Heart left ventricle (tissue), 16 donors: ENCODE measurements at regions not wholly inside any gene's neighbourhood (a gene's known extent, or its start where the extent isn't known, plus 50 kb on each side); places are given as distances from the start of the nearest gene placed in this dataset.
A peak's percentile ranks its signal among the peaks of the same experiment; 100 is the strongest.

Experiments used
- ATAC-seq, 4 donors: fragments of 200-7000 bp; cut with Tn5 transposase; one replicate each; pipeline ENCODE4 v1.9.1; 2020 to 2022; ENCODE audit warnings: moderate library complexity in 4 of 4, mild to moderate bottlenecking in 3 of 4, moderate number of reproducible peaks in 1 of 4
- DNase-seq, 5 donors: peaks; one replicate each; pipeline ENCODE4 v3.0.0-alpha.2; 2020
- H3K27ac ChIP-seq, 12 donors: fragments of 200-600 bp; sonication (generic) in 4 of 12; one replicate each; pipeline versions ENCODE4 v1.5.0 to v1.8.0; 2016 to 2022; ENCODE audit warnings: mild to moderate bottlenecking in 2 of 12
- H3K27me3 ChIP-seq, 9 donors: fragments of 200-600 bp; sonication (generic) in 2 of 9; one replicate each; pipeline versions ENCODE4 v1.5.1 to v1.8.0; 2016 to 2022; ENCODE audit warnings: mild to moderate bottlenecking in 3 of 9
- H3K36me3 ChIP-seq, 9 donors: fragments of 200-600 bp; sonication (generic) in 2 of 9; one replicate each; pipeline versions ENCODE4 v1.5.0 to v1.8.0; 2018 to 2022; ENCODE audit warnings: mild to moderate bottlenecking in 2 of 9
- H3K4me1 ChIP-seq, 12 donors: fragments of 200-600 bp; sonication (generic) in 4 of 12; one replicate each; pipeline versions ENCODE4 v1.5.0 to v1.8.0; 2016 to 2022; ENCODE audit warnings: mild to moderate bottlenecking in 3 of 12
- H3K4me3 ChIP-seq, 12 donors: fragments of 200-600 bp; sonication (generic) in 4 of 12; one replicate each; pipeline versions ENCODE4 v1.5.0 to v1.8.0; 2017 to 2022; ENCODE audit warnings: mild to moderate bottlenecking in 9 of 12, moderate library complexity in 4 of 12
- H3K9me3 ChIP-seq, 12 donors: fragments of 200-600 bp; sonication (generic) in 4 of 12; one replicate each; pipeline versions ENCODE4 v1.5.0 to v1.8.0; 2016 to 2022; ENCODE audit warnings: mild to moderate bottlenecking in 1 of 12
- CTCF ChIP-seq, 12 donors: fragments of 200-600 bp; sonication (generic) in 4 of 12; IDR thresholded peaks; one replicate each; pipeline versions ENCODE4 v1.5.0 to v1.8.0; 2018 to 2022; ENCODE audit warnings: antibody characterized with exemption in 12 of 12, mild to moderate bottlenecking in 5 of 12
- POLR2A ChIP-seq, 2 donors: fragments of 450-650 bp; IDR thresholded peaks; one replicate each; pipeline ENCODE4 v1.6.1; 2017; ENCODE audit warnings: antibody characterized with exemption in 2 of 2, mild to moderate bottlenecking in 2 of 2, moderate library complexity in 2 of 2
- WGBS, 4 donors: extraction: QIAGEN DNeasy Blood & Tissue Kit in 2 of 4; methylation state at CpG; one replicate each; pipeline versions ENCODE4 v1.1.5 to v1.1.7; 2013 to 2018; 5-methylcytosine and 5-hydroxymethylcytosine counted together
- intact Hi-C, 10 donors: fragments of 100-400 bp; cut with DNase I; formaldehyde crosslinking; loops; one replicate each; pipeline versions ENCODE4 v1.11.1 to v1.14.2; 2022
- donor health status: ischemic (EF 13 %, LVEDD 7.1; RV severe dilation, severe dysfunction).
- donor health status: healthy with polysubstance abuse.
- donor health status: DM: no; HTN: yes; CAD: no.
- donor health status: DM: no; HTN: no; CAD: no.
- donor health status: ischemic (EF 25% LVEDD 6.9; RV normal size, moderate dysfunction).
- donor health status: ischemic (EF 25% LVEDD 5.7; RV mildly dilated, moderate dysfunction).
- donor health status: healthy.
- donor health status: DM: yes; HTN: yes; CAD: no.
- donor health status: ischemic (EF 35%, LVEDD 5.7; RV mildly dilated, moderate dysfunction).
- donor health status: nonischemic (EF 11% LVEDD 7.7; RV severe dilation, severe dysfunction).
- donor health status: DM: yes; HTN: yes; CAD: no.
- donor health status: PGD.
- donor health status: ischemic (EF 29% LVEDD 5.4; RV normal size, mild dysfunction).
- donor health status: nonischemic (EF 23%, LVEDD 6.1; RV moderate dilation, normal function).

- Histone ChIP-seq H3K4me1 (peaks cover 0 to 14% (median 0%) of the 10 kb centered on the region in 12 donors), H3K27ac (peak overlapping the region in 6 of 12 donors; percentile 17 to 67 (median 47)), H3K9me3 (no peaks in the 10 kb centered on the region), H3K27me3 (no peaks in the 10 kb centered on the region), H3K36me3 (no peaks in the 10 kb centered on the region), H3K4me3 (no peak overlapping the region)
- DNase-seq (no peak), ATAC-seq (peak; percentile 60 to 88 (median 68))
- 5 to 22% (median 14%) methylated on average over 5 of the region's 5 CpGs for WGBS, 4 donors
- intact Hi-C loops, result no loop called here
- no peak for TF ChIP-seq POLR2A (IDR thresholded peaks at IDR 0.05)
- TF ChIP-seq CTCF (IDR thresholded peaks at IDR 0.05), result no peak
Measured at GRCh38 chrX:87805829-87806490, 288.4 kb downstream of the KLHL4 start.

GRCh38 chrX:87808576-87809243, 291.1 kb downstream of the KLHL4 start:
- H3K27me3 ChIP-seq, result no peaks in the 10 kb centered on the region
- H3K4me3 ChIP-seq, result no peak overlapping the region
- peaks cover 0 to 14% (median 0%) of the 10 kb centered on the region in 12 donors for H3K4me1 ChIP-seq
- H3K27ac ChIP-seq, result no peak overlapping the region
- no peaks in the 10 kb centered on the region for H3K9me3 ChIP-seq
- no peaks in the 10 kb centered on the region for H3K36me3 ChIP-seq
- intact Hi-C loops, result no loop called here
- no peak for DNase-seq
- TF ChIP-seq CTCF (IDR thresholded peaks at IDR 0.05), result no peak
- no peak for TF ChIP-seq POLR2A (IDR thresholded peaks at IDR 0.05)
- 78 to 96% (median 88%) methylated on average over 22 to 35 of the region's 35 CpGs for WGBS, 4 donors
- no peak for ATAC-seq

- no peak for ATAC-seq
- no peak for TF ChIP-seq POLR2A (IDR thresholded peaks at IDR 0.05)
- intact Hi-C loops, result no loop called here
- Histone ChIP-seq H3K27me3 (no peaks in the 10 kb centered on the region), H3K36me3 (no peaks in the 10 kb centered on the region), H3K4me1 (peaks cover 0 to 2% (median 0%) of the 10 kb centered on the region in 12 donors), H3K9me3 (no peaks in the 10 kb centered on the region), H3K4me3 (no peak overlapping the region), H3K27ac (no peak overlapping the region)
- 54 to 81% (median 61%) methylated on average over 3 to 4 of the region's 4 CpGs for WGBS, 4 donors
- DNase-seq, result no peak
Measured at GRCh38 chrX:87813566-87813965, 296.0 kb downstream of the KLHL4 start.

- Histone ChIP-seq H3K27me3 (peaks cover 0 to 4% (median 0%) of the 10 kb centered on the region in 9 donors), H3K4me3 (no peak overlapping the region), H3K9me3 (peaks cover 0 to 7% (median 0%) of the 10 kb centered on the region in 12 donors), H3K27ac (no peak overlapping the region), H3K36me3 (no peaks in the 10 kb centered on the region), H3K4me1 (no peaks in the 10 kb centered on the region)
- 83 to 98% (median 91%) methylated on average over 1 of the region's 1 CpG for WGBS, 4 donors
- DNase-seq (no peak), ATAC-seq (no peak)
- TF ChIP-seq CTCF (IDR thresholded peaks at IDR 0.05) (no peak), POLR2A (IDR thresholded peaks at IDR 0.05) (no peak)
- intact Hi-C loops, result no loop called here
Measured at GRCh38 chrX:87846956-87847355, 329.4 kb downstream of the KLHL4 start.
